Amniotic epithelial cell (primary cell): ENCODE measurements at regions not wholly inside any gene's neighbourhood (a gene's known extent, or its start where the extent isn't known, plus 50 kb on each side); places are given as distances from the start of the nearest gene placed in this dataset.

Experiments
- DNase-seq: peaks from one replicate; pipeline ENCODE4 v3.0.0-alpha.2; 2010; ENCODE audit warnings: low read depth

GRCh38 chr5:180411948-180412347 is 58.8 kb upstream of the GFPT2 start:
- no peak for DNase-seq

- no peak for DNase-seq
These were observed 61.0 kb upstream of the GFPT2 start for GRCh38 chr5:180414176-180414575.

GRCh38 chr5:180421672-180422071 is 68.5 kb upstream of the GFPT2 start:
- no peak for DNase-seq

- no peak for DNase-seq
These were observed 70.0 kb upstream of the GFPT2 start for GRCh38 chr5:180423133-180423532.

- no peak for DNase-seq
These were observed 70.5 kb upstream of the GFPT2 start for GRCh38 chr5:180423598-180423997.

- peak; percentile 12 for DNase-seq
These were observed 70.1 kb upstream of the CNOT6 start for GRCh38 chr5:180424094-180424493.

- no peak for DNase-seq
These were observed 65.6 kb upstream of the CNOT6 start for GRCh38 chr5:180428598-180428997.

- DNase-seq = no peak
These were observed 62.2 kb upstream of the CNOT6 start for GRCh38 chr5:180431932-180432331.

GRCh38 chr5:180433032-180433422 is 61.2 kb upstream of the CNOT6 start:
- DNase-seq = no peak

- DNase-seq = no peak
These were observed 58.6 kb upstream of the CNOT6 start for GRCh38 chr5:180435594-180435993.

GRCh38 chr5:180436275-180436674 is 57.9 kb upstream of the CNOT6 start:
- no peak for DNase-seq

- DNase-seq = no peak
These were observed 57.2 kb upstream of the CNOT6 start for GRCh38 chr5:180436936-180437335.

GRCh38 chr5:180437336-180437735 is 56.8 kb upstream of the CNOT6 start:
- DNase-seq = no peak

GRCh38 chr5:180438785-180439780 is 55.1 kb upstream of the CNOT6 start:
- no peak for DNase-seq

- DNase-seq = no peak
These were observed 54.0 kb upstream of the CNOT6 start for GRCh38 chr5:180439911-180440769.

- DNase-seq = peak; percentile 55
These were observed 52.6 kb upstream of the CNOT6 start for GRCh38 chr5:180441564-180442051.
